ENCODE measurements at regions not wholly inside any gene's neighbourhood (a gene's known extent, or its start where the extent isn't known, plus 50 kb on each side); places are given as distances from the start of the nearest gene placed in this dataset.

- in situ Hi-C loops (cut with MboI): no loop called here
- Histone ChIP-seq H3K4me3 (no peak overlapping the region), H3K4me2 (ENCODE audit: unreplicated experiment) (no peak overlapping the region), H3K4me1 (ENCODE audit: insufficient read depth) (no peaks in the 10 kb centered on the region), H3K27ac (no peak overlapping the region), H3K9me3 (ENCODE audit: low read depth) (no peaks in the 10 kb centered on the region), H2AFZ (no peak overlapping the region), H3K27me3 (replicated peaks; ENCODE audit: insufficient read depth) (no peaks in the 10 kb centered on the region), H3K9ac (no peak overlapping the region), H3K36me3 (ENCODE audit: low read depth) (no peaks in the 10 kb centered on the region), H3K79me2 (ENCODE audit: insufficient read depth) (no peaks in the 10 kb centered on the region), H4K20me1 (ENCODE audit: insufficient read depth) (no peaks in the 10 kb centered on the region), H3F3A (ENCODE audit: insufficient read depth) (no peaks in the 10 kb centered on the region), H3K9me2 (ENCODE audit: insufficient read depth) (no peaks in the 10 kb centered on the region)
- DNase-seq: peak; percentile 2
- TF ChIP-seq EZH2 (IDR thresholded peaks at IDR 0.05; ENCODE audit: insufficient read depth, poor library complexity, severe bottlenecking) (no peak), EZH2phosphoT487 (IDR thresholded peaks at IDR 0.05; ENCODE audit: insufficient read depth, low read depth) (no peak)
- WGBS, 2 experiments (ENCODE audit: low coverage in 1 of 2, low lambda C conversion rate in 2 of 2, missing lambda C conversion rate in 2 of 2): 7 to 14% methylated on average over 2 of the region's 2 CpGs
Observed at GRCh38 chr7:24025094-24025493, 258.9 kb upstream of the NPY start.

GRCh38 chr7:24025765-24026164, 258.2 kb upstream of the NPY start:
- no peak overlapping the region for H3K4me2 ChIP-seq (ENCODE audit: unreplicated experiment)
- no peak overlapping the region for H3K9ac ChIP-seq
- no peak for DNase-seq
- no peak overlapping the region for H3K4me3 ChIP-seq
- in situ Hi-C loops (cut with MboI): no loop called here
- TF ChIP-seq EZH2phosphoT487 (IDR thresholded peaks at IDR 0.05; ENCODE audit: insufficient read depth, low read depth): no peak
- TF ChIP-seq EZH2 (IDR thresholded peaks at IDR 0.05; ENCODE audit: insufficient read depth, poor library complexity, severe bottlenecking): no peak
- no peaks in the 10 kb centered on the region for H3K79me2 ChIP-seq (ENCODE audit: insufficient read depth)
- H3K36me3 ChIP-seq (ENCODE audit: low read depth): no peaks in the 10 kb centered on the region
- H4K20me1 ChIP-seq (ENCODE audit: insufficient read depth): no peaks in the 10 kb centered on the region
- no peaks in the 10 kb centered on the region for H3K9me2 ChIP-seq (ENCODE audit: insufficient read depth)
- no peaks in the 10 kb centered on the region for H3K4me1 ChIP-seq (ENCODE audit: insufficient read depth)
- no peak overlapping the region for H2AFZ ChIP-seq
- no peak overlapping the region for H3K27ac ChIP-seq
- no peaks in the 10 kb centered on the region for H3K27me3 ChIP-seq (replicated peaks; ENCODE audit: insufficient read depth)
- no peaks in the 10 kb centered on the region for H3F3A ChIP-seq (ENCODE audit: insufficient read depth)
- H3K9me3 ChIP-seq (ENCODE audit: low read depth): no peaks in the 10 kb centered on the region
- 58 to 62% methylated on average over 3 of the region's 3 CpGs for WGBS, 2 experiments (ENCODE audit: low coverage in 1 of 2, low lambda C conversion rate in 2 of 2, missing lambda C conversion rate in 2 of 2)

- H4K20me1 ChIP-seq (ENCODE audit: insufficient read depth): no peaks in the 10 kb centered on the region
- H3F3A ChIP-seq (ENCODE audit: insufficient read depth): no peaks in the 10 kb centered on the region
- in situ Hi-C loops (cut with MboI): no loop called here
- H3K9ac ChIP-seq: no peak overlapping the region
- no peak for TF ChIP-seq EZH2 (IDR thresholded peaks at IDR 0.05; ENCODE audit: insufficient read depth, poor library complexity, severe bottlenecking)
- TF ChIP-seq EZH2phosphoT487 (IDR thresholded peaks at IDR 0.05; ENCODE audit: insufficient read depth, low read depth): no peak
- H3K4me1 ChIP-seq (ENCODE audit: insufficient read depth): no peaks in the 10 kb centered on the region
- H3K9me2 ChIP-seq (ENCODE audit: insufficient read depth): no peaks in the 10 kb centered on the region
- H3K36me3 ChIP-seq (ENCODE audit: low read depth): no peaks in the 10 kb centered on the region
- no peak for DNase-seq
- no peak overlapping the region for H3K4me3 ChIP-seq
- H3K27me3 ChIP-seq (replicated peaks; ENCODE audit: insufficient read depth): no peaks in the 10 kb centered on the region
- no peaks in the 10 kb centered on the region for H3K9me3 ChIP-seq (ENCODE audit: low read depth)
- H3K27ac ChIP-seq: no peak overlapping the region
- H2AFZ ChIP-seq: no peak overlapping the region
- no peak overlapping the region for H3K4me2 ChIP-seq (ENCODE audit: unreplicated experiment)
- H3K79me2 ChIP-seq (ENCODE audit: insufficient read depth): no peaks in the 10 kb centered on the region
Observed at GRCh38 chr7:24026351-24026750, 257.6 kb upstream of the NPY start.

- H3K4me3 ChIP-seq: no peak overlapping the region
- H3K9ac ChIP-seq: no peak overlapping the region
- TF ChIP-seq EZH2phosphoT487 (IDR thresholded peaks at IDR 0.05; ENCODE audit: insufficient read depth, low read depth) (no peak), EZH2 (IDR thresholded peaks at IDR 0.05; ENCODE audit: insufficient read depth, poor library complexity, severe bottlenecking) (no peak)
- no peak for DNase-seq
- H2AFZ ChIP-seq: no peak overlapping the region
- no peaks in the 10 kb centered on the region for H3K79me2 ChIP-seq (ENCODE audit: insufficient read depth)
- no peaks in the 10 kb centered on the region for H3K27me3 ChIP-seq (replicated peaks; ENCODE audit: insufficient read depth)
- no peaks in the 10 kb centered on the region for H3K36me3 ChIP-seq (ENCODE audit: low read depth)
- H3K4me2 ChIP-seq (ENCODE audit: unreplicated experiment): no peak overlapping the region
- H3K4me1 ChIP-seq (ENCODE audit: insufficient read depth): no peaks in the 10 kb centered on the region
- H4K20me1 ChIP-seq (ENCODE audit: insufficient read depth): no peaks in the 10 kb centered on the region
- WGBS, 2 experiments (ENCODE audit: low coverage in 1 of 2, low lambda C conversion rate in 2 of 2, missing lambda C conversion rate in 2 of 2): 20 to 56% methylated on average over 1 of the region's 1 CpG
- no peaks in the 10 kb centered on the region for H3K9me3 ChIP-seq (ENCODE audit: low read depth)
- no peak overlapping the region for H3K27ac ChIP-seq
- in situ Hi-C loops (cut with MboI): no loop called here
- H3F3A ChIP-seq (ENCODE audit: insufficient read depth): no peaks in the 10 kb centered on the region
- no peaks in the 10 kb centered on the region for H3K9me2 ChIP-seq (ENCODE audit: insufficient read depth)
Observed at GRCh38 chr7:24029068-24029467, 254.9 kb upstream of the NPY start.

GRCh38 chr7:24034251-24034650, 249.7 kb upstream of the NPY start:
- no peaks in the 10 kb centered on the region for H3F3A ChIP-seq (ENCODE audit: insufficient read depth)
- H2AFZ ChIP-seq: no peak overlapping the region
- no peaks in the 10 kb centered on the region for H4K20me1 ChIP-seq (ENCODE audit: insufficient read depth)
- H3K4me3 ChIP-seq: no peak overlapping the region
- H3K4me1 ChIP-seq (ENCODE audit: insufficient read depth): no peaks in the 10 kb centered on the region
- H3K27ac ChIP-seq: no peak overlapping the region
- no peaks in the 10 kb centered on the region for H3K27me3 ChIP-seq (replicated peaks; ENCODE audit: insufficient read depth)
- H3K79me2 ChIP-seq (ENCODE audit: insufficient read depth): no peaks in the 10 kb centered on the region
- no peak overlapping the region for H3K4me2 ChIP-seq (ENCODE audit: unreplicated experiment)
- H3K9me3 ChIP-seq (ENCODE audit: low read depth): no peaks in the 10 kb centered on the region
- no peaks in the 10 kb centered on the region for H3K36me3 ChIP-seq (ENCODE audit: low read depth)
- no peaks in the 10 kb centered on the region for H3K9me2 ChIP-seq (ENCODE audit: insufficient read depth)
- DNase-seq: no peak
- WGBS, 2 experiments (ENCODE audit: low coverage in 1 of 2, low lambda C conversion rate in 2 of 2, missing lambda C conversion rate in 2 of 2): 39 to 45% methylated on average over 1 of the region's 1 CpG
- in situ Hi-C loops (cut with MboI): no loop called here
- TF ChIP-seq EZH2phosphoT487 (IDR thresholded peaks at IDR 0.05; ENCODE audit: insufficient read depth, low read depth) (no peak), EZH2 (IDR thresholded peaks at IDR 0.05; ENCODE audit: insufficient read depth, poor library complexity, severe bottlenecking) (no peak)
- H3K9ac ChIP-seq: no peak overlapping the region
